UCSD-AML1 (cell line): ENCODE measurements at regions not wholly inside any gene's neighbourhood (a gene's known extent, or its start where the extent isn't known, plus 50 kb on each side); places are given as distances from the start of the nearest gene placed in this dataset.

Experiments
- DNase-seq: peaks from one replicate; lab custom pipeline; 2025; ENCODE audit not compliant: unreplicated experiment; lab: John Stamatoyannopoulos, UW

- no peak for DNase-seq
Observed at GRCh38 chr5:88376728-88377127, 108.1 kb upstream of the TMEM161B start.

DNA sequence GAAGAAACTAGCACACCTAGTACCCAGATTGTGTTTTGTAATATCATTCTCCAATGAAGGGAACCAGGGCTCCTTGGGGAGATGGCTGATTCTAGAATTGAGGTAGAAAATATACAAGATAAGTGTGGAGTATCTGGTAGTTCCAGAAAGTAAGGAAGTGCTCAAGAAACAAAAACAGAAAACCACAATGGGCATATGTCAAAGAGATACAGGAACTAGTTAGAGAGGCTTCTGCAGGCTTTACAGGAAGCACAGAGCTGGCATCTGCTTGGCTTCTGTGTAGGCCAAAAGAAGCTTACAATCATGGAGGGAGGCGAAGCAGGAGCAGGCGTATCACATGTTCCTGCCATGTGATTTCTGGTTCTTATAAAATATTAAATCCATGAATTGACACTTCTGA is 105.7 kb upstream of the TMEM161B start:
- no peak for DNase-seq

DNA sequence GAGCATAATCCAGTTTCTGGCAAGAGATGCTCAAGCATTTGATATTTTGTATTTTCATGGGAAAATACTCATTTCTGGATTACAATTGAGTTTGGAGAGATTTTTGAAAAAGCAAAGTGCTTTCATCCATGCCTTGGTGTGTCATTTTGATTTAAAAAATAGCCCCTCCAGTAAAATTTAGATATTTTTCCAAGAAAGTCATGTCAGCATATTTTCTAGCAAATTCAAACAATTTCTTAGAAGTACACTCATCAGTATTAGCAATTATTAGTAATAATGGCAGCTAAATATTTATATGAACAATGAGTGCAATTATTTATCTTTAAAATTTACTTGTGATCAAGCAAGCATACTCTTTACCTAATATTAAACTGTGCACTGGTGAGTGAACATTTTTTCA is 102.2 kb upstream of the TMEM161B start:
- DNase-seq = no peak

GRCh38 chr5:88368201-88368600 is 99.6 kb upstream of the TMEM161B start:
- DNase-seq = no peak

- no peak for DNase-seq
Observed at GRCh38 chr5:88364991-88365390, 96.3 kb upstream of the TMEM161B start.

DNA sequence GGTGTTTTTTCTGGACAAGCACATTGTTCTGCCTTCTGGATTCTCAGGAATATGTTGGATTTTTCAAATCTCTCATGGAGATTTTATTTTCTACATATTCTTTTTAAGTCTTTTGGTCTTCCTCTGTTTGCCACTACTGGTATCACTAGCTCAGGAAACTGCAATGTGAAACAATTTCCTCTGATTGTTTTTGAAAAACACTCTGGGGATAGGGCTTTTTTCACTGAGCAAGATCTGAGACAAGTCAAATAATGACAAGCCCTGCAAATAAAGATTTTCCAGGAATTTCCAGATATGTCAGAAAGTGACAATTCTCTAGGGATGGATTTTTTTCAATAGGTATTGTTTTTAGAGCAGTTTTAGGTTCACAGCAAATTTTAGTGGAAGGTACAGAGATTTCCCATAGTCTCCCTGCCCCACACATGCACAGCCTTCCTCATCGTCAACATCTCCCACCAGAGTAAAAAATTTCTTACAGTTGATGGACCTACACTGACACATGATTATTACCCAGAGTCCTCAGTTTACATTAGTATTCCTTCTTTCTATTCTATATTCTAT is 86.9 kb upstream of the TMEM161B start:
- no peak for DNase-seq

GRCh38 chr5:88325868-88326267 is 57.2 kb upstream of the TMEM161B start:
- DNase-seq = no peak

GRCh38 chr5:88322785-88323184 is 54.1 kb upstream of the TMEM161B start:
- DNase-seq = no peak
